ENCODE measurements at regions not wholly inside any gene's neighbourhood (a gene's known extent, or its start where the extent isn't known, plus 50 kb on each side); places are given as distances from the start of the nearest gene placed in this dataset.

- no peak for DNase-seq (ENCODE audit: low read depth)
- TF ChIP-seq CTCF (conservative IDR thresholded peaks at IDR 0.05; ENCODE audit: control insufficient read depth, insufficient read depth, low read depth, low read length), result no peak
- no peak overlapping the region for H3K4me3 ChIP-seq (ENCODE audit: control insufficient read depth, low read depth, low read length)
These were observed 718.7 kb upstream of the FAM98A start for GRCh38 chr2:34317797-34318196.

GRCh38 chr2:34316788-34317187 is 717.7 kb upstream of the FAM98A start:
- no peak overlapping the region for H3K4me3 ChIP-seq (ENCODE audit: control insufficient read depth, low read depth, low read length)
- no peak for TF ChIP-seq CTCF (conservative IDR thresholded peaks at IDR 0.05; ENCODE audit: control insufficient read depth, insufficient read depth, low read depth, low read length)

GRCh38 chr2:34311816-34312215 is 712.7 kb upstream of the FAM98A start:
- no peak for TF ChIP-seq CTCF (conservative IDR thresholded peaks at IDR 0.05; ENCODE audit: control insufficient read depth, insufficient read depth, low read depth, low read length)
- no peak overlapping the region for H3K4me3 ChIP-seq (ENCODE audit: control insufficient read depth, low read depth, low read length)
- no peak for DNase-seq (ENCODE audit: low read depth)

More at GRCh38 chr2:34316788-34317187, 717.7 kb upstream of the FAM98A start:
- DNase-seq (ENCODE audit: low read depth), result no peak

GRCh38 chr2:34308140-34308539 is 709.0 kb upstream of the FAM98A start:
- no peak overlapping the region for H3K4me3 ChIP-seq (ENCODE audit: control insufficient read depth, low read depth, low read length)
- DNase-seq (ENCODE audit: low read depth), result no peak
- TF ChIP-seq CTCF (conservative IDR thresholded peaks at IDR 0.05; ENCODE audit: control insufficient read depth, insufficient read depth, low read depth, low read length), result no peak

- no peak for DNase-seq (ENCODE audit: low read depth)
- TF ChIP-seq CTCF (conservative IDR thresholded peaks at IDR 0.05; ENCODE audit: control insufficient read depth, insufficient read depth, low read depth, low read length), result no peak
These were observed 708.5 kb upstream of the FAM98A start for GRCh38 chr2:34307636-34308035.

GRCh38 chr2:34306745-34307144 is 707.6 kb upstream of the FAM98A start:
- TF ChIP-seq CTCF (conservative IDR thresholded peaks at IDR 0.05; ENCODE audit: control insufficient read depth, insufficient read depth, low read depth, low read length), result no peak
- H3K4me3 ChIP-seq (ENCODE audit: control insufficient read depth, low read depth, low read length), result no peak overlapping the region

More at GRCh38 chr2:34307636-34308035, 708.5 kb upstream of the FAM98A start:
- no peak overlapping the region for H3K4me3 ChIP-seq (ENCODE audit: control insufficient read depth, low read depth, low read length)

GRCh38 chr2:34305587-34305986 is 706.5 kb upstream of the FAM98A start:
- DNase-seq (ENCODE audit: low read depth), result no peak
- no peak overlapping the region for H3K4me3 ChIP-seq (ENCODE audit: control insufficient read depth, low read depth, low read length)
- TF ChIP-seq CTCF (conservative IDR thresholded peaks at IDR 0.05; ENCODE audit: control insufficient read depth, insufficient read depth, low read depth, low read length), result no peak

More at GRCh38 chr2:34306745-34307144, 707.6 kb upstream of the FAM98A start:
- DNase-seq (ENCODE audit: low read depth), result no peak
